Endothelial cell of umbilical vein (primary cell): ENCODE measurements at regions not wholly inside any gene's neighbourhood (a gene's known extent, or its start where the extent isn't known, plus 50 kb on each side); places are given as distances from the start of the nearest gene placed in this dataset.

Source experiments
- BruUV-seq: library from RNA; stranded (reverse); fragments of 400-500 nt; replicated peaks from 2 replicates; lab custom pipeline; 2021; lab: Mats Ljungman, UMichigan
- CTCF ChIA-PET: fragments of 300-600, 350-600 bp; sonication (Branson Sonifier 250); formaldehyde crosslinking; loops from one replicate; lab custom pipeline; 2021; ENCODE audit warnings: antibody characterized with exemption, inconsistent platforms; lab: Charles Lee
- POLR2A ChIA-PET: fragments of 300-600, 350-600 bp; sonication (Branson Sonifier 250); formaldehyde crosslinking; loops from one replicate; lab custom pipeline; 2021; ENCODE audit warnings: antibody characterized with exemption, inconsistent platforms; lab: Charles Lee
- DNase-seq: peaks from one replicate; pipeline ENCODE4 v3.0.0-alpha.2; 2011; ENCODE audit warnings: low read depth, low spot score
- FAIRE-seq: peaks from 2 replicates; lab custom pipeline; 2011; peaks lifted over from hg19 to GRCh38; lab: Jason Lieb, UNC
- H2AFZ ChIP-seq: 2 replicates; pipeline ENCODE4 v1.6.0; 2012; ENCODE audit warnings: low read depth, low read length, control low read depth, inconsistent platforms
- H3K27ac ChIP-seq: 2 replicates; pipeline ENCODE4 v1.5.1; 2011; ENCODE audit warnings: low read depth, mild to moderate bottlenecking, control low read depth, low read length, moderate library complexity; ENCODE audit not compliant: insufficient read depth
- H3K27me3 ChIP-seq, 2 experiments: 2 replicates each; pipeline versions ENCODE4 v1.6.0 to v1.6.1; 2011; ENCODE audit warnings: low read length in 2 of 2, mixed read lengths in 1 of 2; ENCODE audit not compliant: control insufficient read depth in 2 of 2, insufficient read depth in 2 of 2
- H3K36me3 ChIP-seq, 2 experiments: 2 replicates in 1 of 2; 3 replicates in 1 of 2; pipeline ENCODE4 v1.5.1; 2011; ENCODE audit warnings: low read length in 2 of 2, mild to moderate bottlenecking in 1 of 2, moderate library complexity in 1 of 2; ENCODE audit not compliant: control insufficient read depth in 2 of 2, insufficient read depth in 2 of 2; ENCODE audit errors: extremely low read depth in 1 of 2
- H3K4me1 ChIP-seq: 3 replicates; pipeline ENCODE4 v1.5.1; 2011; ENCODE audit warnings: mild to moderate bottlenecking, low read length; ENCODE audit not compliant: control insufficient read depth, insufficient read depth; ENCODE audit errors: extremely low read depth
- H3K4me2 ChIP-seq: 2 replicates; pipeline ENCODE4 v1.6.1; 2011; ENCODE audit warnings: low read length, control low read depth, mixed read lengths; ENCODE audit not compliant: insufficient read depth
- H3K4me3 ChIP-seq, 3 experiments: fragments of 200-600 bp in 1 of 3; sonication (generic), shearing (Covaris generic) in 1 of 3; replicated peaks in 1 of 3; 2 replicates each; pipeline ENCODE4 v1.5.1; 2011 to 2016; ENCODE audit warnings: control low read depth in 3 of 3, low read length in 3 of 3, mild to moderate bottlenecking in 2 of 3, inconsistent platforms in 1 of 3, low read depth in 1 of 3, moderate library complexity in 1 of 3; ENCODE audit not compliant: insufficient read depth in 1 of 3
- H3K79me2 ChIP-seq: 2 replicates; pipeline ENCODE4 v1.6.0; 2012; ENCODE audit warnings: low read length, inconsistent platforms; ENCODE audit not compliant: control insufficient read depth, insufficient read depth
- H3K9ac ChIP-seq: replicated peaks from 2 replicates; pipeline ENCODE3; 2011; ENCODE audit warnings: low read length, control low read depth; ENCODE audit not compliant: insufficient read depth; ENCODE audit errors: extremely low read depth
- H3K9me1 ChIP-seq: replicated peaks from 3 replicates; pipeline ENCODE4 v1.6.0; 2011; ENCODE audit warnings: mild to moderate bottlenecking, low read length; ENCODE audit not compliant: control insufficient read depth, insufficient read depth; ENCODE audit errors: extremely low read depth
- H3K9me3 ChIP-seq: replicated peaks from 2 replicates; pipeline ENCODE4 v1.5.1; 2012; ENCODE audit warnings: low read length, inconsistent platforms; ENCODE audit not compliant: control insufficient read depth, insufficient read depth
- H4K20me1 ChIP-seq: replicated peaks from 2 replicates; pipeline ENCODE3; 2011; ENCODE audit warnings: mild to moderate bottlenecking, low read length; ENCODE audit not compliant: control insufficient read depth, insufficient read depth; ENCODE audit errors: extremely low read depth
- CTCF ChIP-seq, 2 donors: IDR thresholded peaks; 1 replicate in 1 of 2; 2 replicates in 1 of 2; pipeline ENCODE4 v1.5.1; 2011; ENCODE audit warnings: low read length in 2 of 2, mild to moderate bottlenecking in 2 of 2, moderate library complexity in 2 of 2, control low read depth in 1 of 2, inconsistent platforms in 1 of 2, low read depth in 1 of 2; ENCODE audit not compliant: insufficient read depth in 1 of 2; ENCODE audit errors: extremely low read depth in 1 of 2
- EZH2 ChIP-seq: IDR thresholded peaks from 2 replicates; pipeline ENCODE4 v1.6.1; 2012; ENCODE audit warnings: borderline replicate concordance, low read depth, mild to moderate bottlenecking, moderate library complexity, low read length, inconsistent platforms; ENCODE audit not compliant: severe bottlenecking
- GATA2 ChIP-seq: IDR thresholded peaks from 2 replicates; pipeline ENCODE4 v1.7.0; 2011; ENCODE audit warnings: low read depth, mild to moderate bottlenecking, moderate library complexity, mixed read lengths, low read length; ENCODE audit not compliant: insufficient read length, insufficient read depth
- JUN ChIP-seq: IDR thresholded peaks from 2 replicates; pipeline ENCODE4 v1.6.1; 2011; ENCODE audit warnings: borderline replicate concordance, low read depth; ENCODE audit not compliant: insufficient read length, insufficient read depth
- MAX ChIP-seq: IDR thresholded peaks from 2 replicates; pipeline ENCODE4 v1.6.1; 2011; ENCODE audit not compliant: insufficient read depth, insufficient read length
- MYC ChIP-seq: IDR thresholded peaks from one replicate; pipeline ENCODE4 v1.6.1; 2011; ENCODE audit warnings: mild to moderate bottlenecking, low read depth, low read length
- dilution Hi-C: fragments of 300-500 bp; cut with MboI; formaldehyde crosslinking; loops from one replicate; pipeline ENCODE4 v1.15.0; 2019; ENCODE audit warnings: low sequenced_read_pairs; ENCODE audit not compliant: extremely low pct_ligation_motif_present
- intact Hi-C: fragments of 100-400 bp; cut with micrococcal nuclease; formaldehyde crosslinking; loops from one replicate; pipeline ENCODE4 v1.10.0; 2022

- Histone ChIP-seq H2AFZ (no peak overlapping the region), H3K79me2 (no peaks in the 10 kb centered on the region), H4K20me1 (no peaks in the 10 kb centered on the region), H3K9me3 (no peaks in the 10 kb centered on the region), H3K4me1 (peaks cover 7% of the 10 kb centered on the region), H3K36me3 (no peaks in the 10 kb centered on the region), H3K9ac (no peak overlapping the region), H3K27ac (no peak overlapping the region), H3K4me2 (no peak overlapping the region), H3K9me1 (no peaks in the 10 kb centered on the region), H3K4me3 (no peak overlapping the region), H3K27me3 (no peaks in the 10 kb centered on the region)
- ChIA-PET CTCF (no interaction called here), POLR2A (no interaction called here)
- no peak for TF ChIP-seq EZH2
- no peak for TF ChIP-seq GATA2
- TF ChIP-seq MAX, result no peak
- TF ChIP-seq JUN, result no peak
- TF ChIP-seq CTCF (IDR thresholded peaks at IDR 0.05; ENCODE audit: extremely low read depth in 1 of 2, insufficient read depth in 1 of 2, low read depth in 1 of 2, low read length in 2 of 2), result no peak
- no peak for TF ChIP-seq MYC
- DNase-seq (no peak), FAIRE-seq (no peak)
- dilution Hi-C loops, result no loop called here
- BruUV-seq, result no TSS peak
- intact Hi-C loops, result no loop called here
These were observed 123.2 kb upstream of the LINC00305 start for GRCh38 chr18:64271975-64272659.
